ENCODE measurements at regions not wholly inside any gene's neighbourhood (a gene's known extent, or its start where the extent isn't known, plus 50 kb on each side); places are given as distances from the start of the nearest gene placed in this dataset.

DNA sequence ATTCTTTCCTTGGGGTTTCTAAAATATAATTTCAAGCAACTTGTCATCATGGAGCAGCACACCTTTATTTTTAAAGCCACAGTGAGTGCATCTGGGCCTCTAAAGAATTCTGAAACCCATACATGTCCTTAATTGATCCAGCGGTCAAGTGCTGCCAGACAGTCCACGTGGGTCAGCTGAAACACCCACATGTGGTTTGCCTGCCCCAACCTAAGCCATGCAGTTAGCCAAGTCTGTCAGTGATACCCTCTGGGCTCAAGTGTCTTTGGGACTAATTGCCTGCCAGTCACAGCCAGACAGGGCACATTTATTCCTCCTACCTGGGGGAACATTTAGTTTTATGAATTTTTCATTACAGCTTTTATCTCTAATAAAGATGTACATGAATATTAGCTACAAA, 291.4 kb upstream of the SLC30A5 start:
- Histone ChIP-seq H3K4me3 (no peak overlapping the region), H2AFZ (ENCODE audit: low read depth, low read length) (no peak overlapping the region), H3K36me3 (ENCODE audit: control insufficient read depth, insufficient read depth, low read length) (no peaks in the 10 kb centered on the region), H3K4me1 (replicated peaks in 1 of 2; ENCODE audit: control insufficient read depth in 2 of 2, insufficient read depth in 2 of 2, low read length in 2 of 2) (no peaks in the 10 kb centered on the region), H3K9me3 (replicated peaks; ENCODE audit: control insufficient read depth, insufficient read depth, low read depth, low read length) (no peaks in the 10 kb centered on the region), H3K27ac (ENCODE audit: extremely low read depth, low read depth, low read length) (no peak overlapping the region), H4K20me1 (replicated peaks; ENCODE audit: control insufficient read depth, insufficient read depth, low read length) (no peaks in the 10 kb centered on the region), H3K4me2 (ENCODE audit: insufficient read depth, low read length) (no peak overlapping the region), H3K9ac (ENCODE audit: insufficient read depth in 1 of 2, low read depth in 2 of 2, low read length in 2 of 2) (no peak overlapping the region), H3K27me3 (ENCODE audit: control insufficient read depth in 2 of 2, insufficient read depth in 2 of 2, low read length in 2 of 2) (peaks cover 0 to 14% of the 10 kb centered on the region in 2 experiments; a peak in 3 of 5 replicates), H3K79me2 (ENCODE audit: control insufficient read depth, insufficient read depth, low read length) (no peaks in the 10 kb centered on the region), H3K9me1 (ENCODE audit: control insufficient read depth, insufficient read depth, low read length) (no peaks in the 10 kb centered on the region)
- BruUV-seq (replicated peaks): no TSS peak
- no peak for FAIRE-seq
- POLR2A ChIA-PET: interaction anchor here (0.6 kb wide), 1 partner anchor 30 kb away, joined by 3 read pairs; no protein-coding TSS in a partner anchor
- in situ Hi-C loops (cut with MboI) (no loop called here), intact Hi-C loops (cut with micrococcal nuclease) (no loop called here)
- TF ChIP-seq, protein P1, sequence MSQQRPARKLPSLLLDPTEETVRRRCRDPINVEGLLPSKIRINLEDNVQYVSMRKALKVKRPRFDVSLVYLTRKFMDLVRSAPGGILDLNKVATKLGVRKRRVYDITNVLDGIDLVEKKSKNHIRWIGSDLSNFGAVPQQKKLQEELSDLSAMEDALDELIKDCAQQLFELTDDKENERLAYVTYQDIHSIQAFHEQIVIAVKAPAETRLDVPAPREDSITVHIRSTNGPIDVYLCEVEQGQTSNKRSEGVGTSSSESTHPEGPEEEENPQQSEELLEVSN (IDR thresholded peaks at IDR 0.05; ENCODE audit: borderline replicate concordance in 1 of 2, extremely low read depth in 1 of 2, insufficient read depth in 1 of 2, insufficient read length in 1 of 2, low read depth in 1 of 2, low read length in 1 of 2, poor library complexity in 1 of 2, severe bottlenecking in 1 of 2): no peak
- TF ChIP-seq GABPB1 (CRISPR knock-in tag; IDR thresholded peaks at IDR 0.05) (no peak), CEBPB (tag; IDR thresholded peaks at IDR 0.05) (no peak), SIN3B (IDR thresholded peaks at IDR 0.05; ENCODE audit: low read depth) (no peak), CREBBP (IDR thresholded peaks at IDR 0.05; ENCODE audit: low read depth, low read length) (no peak), FOSL1 (tag; conservative IDR thresholded peaks at IDR 0.05) (no peak), NFYB (IDR thresholded peaks at IDR 0.05; ENCODE audit: extremely low read depth, insufficient read length) (no peak), ESRRA (IDR thresholded peaks at IDR 0.05; ENCODE audit: borderline replicate concordance, low read depth) (no peak)
- TF ChIP-seq, protein P2, sequence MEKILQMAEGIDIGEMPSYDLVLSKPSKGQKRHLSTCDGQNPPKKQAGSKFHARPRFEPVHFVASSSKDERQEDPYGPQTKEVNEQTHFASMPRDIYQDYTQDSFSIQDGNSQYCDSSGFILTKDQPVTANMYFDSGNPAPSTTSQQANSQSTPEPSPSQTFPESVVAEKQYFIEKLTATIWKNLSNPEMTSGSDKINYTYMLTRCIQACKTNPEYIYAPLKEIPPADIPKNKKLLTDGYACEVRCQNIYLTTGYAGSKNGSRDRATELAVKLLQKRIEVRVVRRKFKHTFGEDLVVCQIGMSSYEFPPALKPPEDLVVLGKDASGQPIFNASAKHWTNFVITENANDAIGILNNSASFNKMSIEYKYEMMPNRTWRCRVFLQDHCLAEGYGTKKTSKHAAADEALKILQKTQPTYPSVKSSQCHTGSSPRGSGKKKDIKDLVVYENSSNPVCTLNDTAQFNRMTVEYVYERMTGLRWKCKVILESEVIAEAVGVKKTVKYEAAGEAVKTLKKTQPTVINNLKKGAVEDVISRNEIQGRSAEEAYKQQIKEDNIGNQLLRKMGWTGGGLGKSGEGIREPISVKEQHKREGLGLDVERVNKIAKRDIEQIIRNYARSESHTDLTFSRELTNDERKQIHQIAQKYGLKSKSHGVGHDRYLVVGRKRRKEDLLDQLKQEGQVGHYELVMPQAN (IDR thresholded peaks at IDR 0.05; ENCODE audit: borderline replicate concordance): no peak
- TF ChIP-seq, protein P3, sequence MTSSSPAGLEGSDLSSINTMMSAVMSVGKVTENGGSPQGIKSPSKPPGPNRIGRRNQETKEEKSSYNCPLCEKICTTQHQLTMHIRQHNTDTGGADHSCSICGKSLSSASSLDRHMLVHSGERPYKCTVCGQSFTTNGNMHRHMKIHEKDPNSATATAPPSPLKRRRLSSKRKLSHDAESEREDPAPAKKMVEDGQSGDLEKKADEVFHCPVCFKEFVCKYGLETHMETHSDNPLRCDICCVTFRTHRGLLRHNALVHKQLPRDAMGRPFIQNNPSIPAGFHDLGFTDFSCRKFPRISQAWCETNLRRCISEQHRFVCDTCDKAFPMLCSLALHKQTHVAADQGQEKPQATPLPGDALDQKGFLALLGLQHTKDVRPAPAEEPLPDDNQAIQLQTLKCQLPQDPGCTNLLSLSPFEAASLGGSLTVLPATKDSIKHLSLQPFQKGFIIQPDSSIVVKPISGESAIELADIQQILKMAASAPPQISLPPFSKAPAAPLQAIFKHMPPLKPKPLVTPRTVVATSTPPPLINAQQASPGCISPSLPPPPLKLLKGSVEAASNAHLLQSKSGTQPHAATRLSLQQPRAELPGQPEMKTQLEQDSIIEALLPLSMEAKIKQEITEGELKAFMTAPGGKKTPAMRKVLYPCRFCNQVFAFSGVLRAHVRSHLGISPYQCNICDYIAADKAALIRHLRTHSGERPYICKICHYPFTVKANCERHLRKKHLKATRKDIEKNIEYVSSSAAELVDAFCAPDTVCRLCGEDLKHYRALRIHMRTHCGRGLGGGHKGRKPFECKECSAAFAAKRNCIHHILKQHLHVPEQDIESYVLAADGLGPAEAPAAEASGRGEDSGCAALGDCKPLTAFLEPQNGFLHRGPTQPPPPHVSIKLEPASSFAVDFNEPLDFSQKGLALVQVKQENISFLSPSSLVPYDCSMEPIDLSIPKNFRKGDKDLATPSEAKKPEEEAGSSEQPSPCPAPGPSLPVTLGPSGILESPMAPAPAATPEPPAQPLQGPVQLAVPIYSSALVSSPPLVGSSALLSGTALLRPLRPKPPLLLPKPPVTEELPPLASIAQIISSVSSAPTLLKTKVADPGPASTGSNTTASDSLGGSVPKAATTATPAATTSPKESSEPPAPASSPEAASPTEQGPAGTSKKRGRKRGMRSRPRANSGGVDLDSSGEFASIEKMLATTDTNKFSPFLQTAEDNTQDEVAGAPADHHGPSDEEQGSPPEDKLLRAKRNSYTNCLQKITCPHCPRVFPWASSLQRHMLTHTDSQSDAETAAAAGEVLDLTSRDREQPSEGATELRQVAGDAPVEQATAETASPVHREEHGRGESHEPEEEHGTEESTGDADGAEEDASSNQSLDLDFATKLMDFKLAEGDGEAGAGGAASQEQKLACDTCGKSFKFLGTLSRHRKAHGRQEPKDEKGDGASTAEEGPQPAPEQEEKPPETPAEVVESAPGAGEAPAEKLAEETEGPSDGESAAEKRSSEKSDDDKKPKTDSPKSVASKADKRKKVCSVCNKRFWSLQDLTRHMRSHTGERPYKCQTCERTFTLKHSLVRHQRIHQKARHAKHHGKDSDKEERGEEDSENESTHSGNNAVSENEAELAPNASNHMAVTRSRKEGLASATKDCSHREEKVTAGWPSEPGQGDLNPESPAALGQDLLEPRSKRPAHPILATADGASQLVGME (CRISPR knock-in tag; IDR thresholded peaks at IDR 0.05): no peak
- ATAC-seq: no peak
- CTCF ChIA-PET (ENCODE audit: low intra/inter-chr PET ratio): no interaction called here
- no peak for DNase-seq (ENCODE audit: extremely low read depth in 1 of 4, low spot score in 3 of 4)
- 0% methylated on average over 2 of the region's 2 CpGs for WGBS (ENCODE audit: insufficient coverage, low coverage, missing lambda C conversion rate)

Measured in K562 (cell line).